GM23248 (cell line): ENCODE measurements at regions not wholly inside any gene's neighbourhood (a gene's known extent, or its start where the extent isn't known, plus 50 kb on each side); places are given as distances from the start of the nearest gene placed in this dataset.
A peak's percentile ranks its signal among the peaks of the same experiment; 100 is the strongest.

Experiments used
- DNase-seq: peaks from one replicate; pipeline ENCODE4 v3.0.0-alpha.2; 2015
- H2AFZ ChIP-seq: fragments of 200-600 bp; sonication (generic); 2 replicates; pipeline ENCODE4 v1.6.1; 2016; ENCODE audit warnings: antibody characterized with exemption
- H3F3A ChIP-seq: fragments of 200-600 bp; sonication (generic); 2 replicates; pipeline ENCODE4 v1.6.1; 2016; ENCODE audit warnings: mild to moderate bottlenecking, antibody characterized with exemption, mixed run types; ENCODE audit not compliant: insufficient read depth
- H3K27ac ChIP-seq: fragments of 200-600 bp; sonication (generic); 2 replicates; pipeline ENCODE4 v1.5.1; 2016; ENCODE audit warnings: mild to moderate bottlenecking
- H3K27me3 ChIP-seq: fragments of 200-600 bp; sonication (generic); replicated peaks from 2 replicates; pipeline ENCODE4 v1.6.1; 2016; ENCODE audit warnings: mild to moderate bottlenecking; ENCODE audit not compliant: insufficient read depth
- H3K36me3 ChIP-seq: fragments of 200-600 bp; sonication (generic); 2 replicates; pipeline ENCODE4 v1.6.1; 2016; ENCODE audit warnings: low read depth, mild to moderate bottlenecking
- H3K4me1 ChIP-seq: fragments of 200-600 bp; sonication (generic); 2 replicates; pipeline ENCODE4 v1.6.1; 2016; ENCODE audit warnings: mild to moderate bottlenecking; ENCODE audit not compliant: insufficient read depth
- H3K4me2 ChIP-seq: fragments of 200-600 bp; sonication (generic); one replicate; pipeline ENCODE4 v1.6.1; 2016; ENCODE audit warnings: mild to moderate bottlenecking; ENCODE audit not compliant: unreplicated experiment
- H3K4me3 ChIP-seq: fragments of 200-600 bp; sonication (generic); 2 replicates; pipeline ENCODE4 v1.5.1; 2016; ENCODE audit warnings: mild to moderate bottlenecking
- H3K79me2 ChIP-seq: fragments of 200-600 bp; sonication (generic); 2 replicates; pipeline ENCODE4 v1.6.1; 2016; ENCODE audit warnings: mild to moderate bottlenecking; ENCODE audit not compliant: insufficient read depth
- H3K9ac ChIP-seq: fragments of 200-600 bp; sonication (generic); 2 replicates; pipeline ENCODE4 v1.6.1; 2016; ENCODE audit warnings: mild to moderate bottlenecking
- H3K9me2 ChIP-seq: fragments of 200-600 bp; sonication (generic); 2 replicates; pipeline ENCODE4 v1.6.1; 2016; ENCODE audit warnings: mixed run types, mild to moderate bottlenecking, moderate library complexity; ENCODE audit not compliant: insufficient read depth
- H3K9me3 ChIP-seq: fragments of 200-600 bp; sonication (generic); one replicate; pipeline ENCODE4 v1.6.1; 2017; ENCODE audit warnings: low read depth
- H4K20me1 ChIP-seq: fragments of 200-600 bp; sonication (generic); 2 replicates; pipeline ENCODE4 v1.6.0; 2016; ENCODE audit not compliant: insufficient read depth
- EZH2 ChIP-seq: fragments of 200-600 bp; sonication (generic); IDR thresholded peaks from 2 replicates; pipeline ENCODE4 v1.6.1; 2018; ENCODE audit warnings: antibody characterized with exemption, mild to moderate bottlenecking; ENCODE audit not compliant: insufficient read depth, poor library complexity, severe bottlenecking
- EZH2phosphoT487 ChIP-seq: fragments of 200-600 bp; sonication (generic); IDR thresholded peaks from 2 replicates; pipeline ENCODE4 v1.6.1; 2018; ENCODE audit warnings: antibody characterized with exemption, moderate library complexity, mild to moderate bottlenecking, low read depth; ENCODE audit not compliant: insufficient read depth
- WGBS, 2 experiments: methylation state at CpG; one replicate each; pipeline ENCODE4 v1.1.6; 2015 to 2017; ENCODE audit warnings: low lambda C conversion rate in 2 of 2, low coverage in 1 of 2; ENCODE audit errors: missing lambda C conversion rate in 2 of 2; 5-methylcytosine and 5-hydroxymethylcytosine counted together
- in situ Hi-C: fragments of 300-500 bp; cut with MboI; formaldehyde crosslinking; loops from 2 replicates; pipeline ENCODE4 v1.15.0; 2020

DNA sequence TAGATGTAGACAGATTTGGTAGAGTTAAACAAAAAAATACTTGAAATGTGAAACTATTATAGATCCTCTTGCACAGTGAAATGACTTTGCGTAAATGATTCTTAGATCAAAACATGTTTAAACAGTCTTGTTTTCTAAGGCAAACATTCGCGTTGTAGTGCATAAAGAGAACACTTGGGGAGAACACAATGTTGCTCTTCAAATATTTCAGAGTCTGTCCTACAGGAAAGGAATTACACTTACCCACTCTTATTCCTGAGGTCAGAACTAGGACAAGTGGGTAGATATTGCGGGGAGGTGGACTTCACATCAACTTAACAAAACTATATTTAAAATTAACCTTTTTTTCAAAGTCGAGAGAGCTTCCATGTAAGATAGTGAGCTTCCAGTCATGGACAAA is 183.5 kb upstream of the PCSK2 start:
- Histone ChIP-seq H3K4me1 (no peaks in the 10 kb centered on the region), H3K79me2 (no peaks in the 10 kb centered on the region), H2AFZ (no peak overlapping the region), H3K4me3 (no peak overlapping the region), H4K20me1 (no peaks in the 10 kb centered on the region), H3K36me3 (no peaks in the 10 kb centered on the region), H3K9ac (no peak overlapping the region), H3K27me3 (0 out of 2 replicates have a peak, but pooled peaks cover 3% of the 10 kb centered on the region), H3K27ac (no peak overlapping the region), H3K9me3 (no peaks in the 10 kb centered on the region), H3K9me2 (no peaks in the 10 kb centered on the region), H3F3A (no peaks in the 10 kb centered on the region), H3K4me2 (no peak overlapping the region)
- DNase-seq, result no peak
- TF ChIP-seq EZH2phosphoT487 (no peak), EZH2 (no peak)
- in situ Hi-C loops, result no loop called here
- whole genome bisulfite sequencing, 2 experiments, result 25 to 27% methylated on average over 5 of the region's 5 CpGs

DNA sequence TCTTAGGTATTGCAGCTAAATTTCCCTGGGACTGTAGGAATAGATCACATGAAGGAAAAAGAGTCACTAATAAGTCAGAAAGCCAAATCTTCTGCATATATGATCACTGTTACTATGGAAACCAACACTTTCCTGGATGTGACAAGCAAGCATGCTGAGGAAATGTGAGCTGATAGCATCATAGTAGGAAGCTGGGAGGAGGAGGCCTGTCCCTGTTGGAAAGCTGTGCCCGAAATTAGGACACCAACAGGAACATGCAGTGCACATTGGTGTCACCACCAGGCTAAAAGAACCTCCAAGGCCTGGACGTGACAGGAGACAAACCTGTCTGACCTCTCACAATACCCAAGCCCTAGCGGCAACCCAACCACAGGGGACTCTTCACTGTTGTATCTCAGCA is 181.9 kb upstream of the PCSK2 start:
- no peak for DNase-seq
- Histone ChIP-seq H3K36me3 (no peaks in the 10 kb centered on the region), H3K4me3 (no peak overlapping the region), H3K27me3 (0 out of 2 replicates have a peak, but pooled peaks cover 3% of the 10 kb centered on the region), H3F3A (no peaks in the 10 kb centered on the region), H3K9ac (no peak overlapping the region), H3K27ac (no peak overlapping the region), H3K4me1 (no peaks in the 10 kb centered on the region), H4K20me1 (no peaks in the 10 kb centered on the region), H3K4me2 (no peak overlapping the region), H3K9me3 (no peaks in the 10 kb centered on the region), H3K9me2 (no peaks in the 10 kb centered on the region), H2AFZ (no peak overlapping the region), H3K79me2 (no peaks in the 10 kb centered on the region)
- TF ChIP-seq EZH2 (no peak), EZH2phosphoT487 (no peak)
- WGBS, 2 experiments, result 8 to 9% methylated on average over 3 of the region's 3 CpGs
- in situ Hi-C loops, result no loop called here

- no peak overlapping the region for H3K9ac ChIP-seq
- H3K27me3 ChIP-seq, result no peaks in the 10 kb centered on the region
- DNase-seq, result peak; percentile 43
- no peaks in the 10 kb centered on the region for H3K9me3 ChIP-seq
- H3F3A ChIP-seq, result no peaks in the 10 kb centered on the region
- H3K9me2 ChIP-seq, result no peaks in the 10 kb centered on the region
- H3K27ac ChIP-seq, result no peak overlapping the region
- H3K36me3 ChIP-seq, result no peaks in the 10 kb centered on the region
- H3K79me2 ChIP-seq, result no peaks in the 10 kb centered on the region
- 27% methylated on average over 7 of the region's 7 CpGs for WGBS, 2 experiments
- H3K4me1 ChIP-seq, result no peaks in the 10 kb centered on the region
- in situ Hi-C loops, result no loop called here
- no peak overlapping the region for H2AFZ ChIP-seq
- H3K4me3 ChIP-seq, result no peak overlapping the region
- TF ChIP-seq EZH2 (no peak), EZH2phosphoT487 (no peak)
- H3K4me2 ChIP-seq, result no peak overlapping the region
- H4K20me1 ChIP-seq, result no peaks in the 10 kb centered on the region
Measured at GRCh38 chr20:17059465-17059864, 167.4 kb upstream of the PCSK2 start.

DNA sequence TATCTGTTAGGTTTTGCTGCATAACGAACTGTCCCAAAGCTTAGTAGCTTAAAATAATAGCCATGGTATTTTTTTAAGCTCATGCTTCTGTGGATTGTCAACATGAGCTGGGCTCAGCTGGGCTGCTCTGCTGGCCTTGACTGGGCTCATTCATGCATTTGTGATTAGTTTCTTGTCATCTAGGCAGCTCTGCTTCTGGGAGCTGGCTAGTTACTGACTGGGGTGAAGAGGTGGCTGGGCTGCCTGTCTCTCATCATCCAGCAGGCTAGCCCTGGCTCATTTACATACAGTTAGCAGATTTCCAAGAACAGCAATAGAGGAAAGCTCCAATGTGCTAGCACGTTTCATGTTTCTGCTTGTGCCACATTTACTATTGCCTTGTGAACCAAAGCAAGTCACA is 165.1 kb upstream of the PCSK2 start:
- no peak for TF ChIP-seq EZH2phosphoT487
- TF ChIP-seq EZH2, result no peak
- in situ Hi-C loops, result no loop called here
- WGBS, 2 experiments, result 5% methylated on average over 2 of the region's 2 CpGs

GRCh38 chr20:17062712-17063111 is 164.1 kb upstream of the PCSK2 start:
- Histone ChIP-seq H3K36me3 (no peaks in the 10 kb centered on the region), H3K79me2 (no peaks in the 10 kb centered on the region), H3K4me3 (no peak overlapping the region), H3K9me3 (no peaks in the 10 kb centered on the region), H4K20me1 (no peaks in the 10 kb centered on the region), H3K9ac (no peak overlapping the region), H3K27me3 (no peaks in the 10 kb centered on the region), H3F3A (no peaks in the 10 kb centered on the region), H3K9me2 (no peaks in the 10 kb centered on the region), H2AFZ (no peak overlapping the region), H3K4me1 (no peaks in the 10 kb centered on the region), H3K4me2 (no peak overlapping the region), H3K27ac (no peak overlapping the region)
- WGBS, 2 experiments, result 8 to 14% methylated on average over 1 of the region's 1 CpG
- no peak for DNase-seq
- TF ChIP-seq EZH2, result no peak
- no peak for TF ChIP-seq EZH2phosphoT487
- in situ Hi-C loops, result no loop called here

More for the DNA sequence above, 165.1 kb upstream of the PCSK2 start:
- no peak overlapping the region for H3K4me3 ChIP-seq
- H3K4me2 ChIP-seq, result no peak overlapping the region
- no peak overlapping the region for H3K27ac ChIP-seq
- no peaks in the 10 kb centered on the region for H3K36me3 ChIP-seq
- no peaks in the 10 kb centered on the region for H3K27me3 ChIP-seq
- H4K20me1 ChIP-seq, result no peaks in the 10 kb centered on the region
- no peak overlapping the region for H3K9ac ChIP-seq
- H2AFZ ChIP-seq, result no peak overlapping the region
- H3K9me2 ChIP-seq, result no peaks in the 10 kb centered on the region
- H3K9me3 ChIP-seq, result no peaks in the 10 kb centered on the region
- H3F3A ChIP-seq, result no peaks in the 10 kb centered on the region
- no peak for DNase-seq
- H3K4me1 ChIP-seq, result no peaks in the 10 kb centered on the region
- H3K79me2 ChIP-seq, result no peaks in the 10 kb centered on the region
